Fibroblast of villous mesenchyme (primary cell): ENCODE measurements at regions not wholly inside any gene's neighbourhood (a gene's known extent, or its start where the extent isn't known, plus 50 kb on each side); places are given as distances from the start of the nearest gene placed in this dataset.

Experiments used
- DNase-seq: peaks from one replicate; pipeline ENCODE4 v3.0.0-alpha.2; 2010; ENCODE audit warnings: low read depth
- H3K4me3 ChIP-seq: 2 replicates; pipeline ENCODE4 v1.5.1; 2011; ENCODE audit warnings: low read depth, mild to moderate bottlenecking, low read length
- TF ChIP-seq, protein P1 (sequence below): IDR thresholded peaks from 2 replicates; pipeline ENCODE4 v1.5.1; 2012; ENCODE audit warnings: low read depth, mild to moderate bottlenecking, low read length; ENCODE audit not compliant: insufficient read depth

DNA sequence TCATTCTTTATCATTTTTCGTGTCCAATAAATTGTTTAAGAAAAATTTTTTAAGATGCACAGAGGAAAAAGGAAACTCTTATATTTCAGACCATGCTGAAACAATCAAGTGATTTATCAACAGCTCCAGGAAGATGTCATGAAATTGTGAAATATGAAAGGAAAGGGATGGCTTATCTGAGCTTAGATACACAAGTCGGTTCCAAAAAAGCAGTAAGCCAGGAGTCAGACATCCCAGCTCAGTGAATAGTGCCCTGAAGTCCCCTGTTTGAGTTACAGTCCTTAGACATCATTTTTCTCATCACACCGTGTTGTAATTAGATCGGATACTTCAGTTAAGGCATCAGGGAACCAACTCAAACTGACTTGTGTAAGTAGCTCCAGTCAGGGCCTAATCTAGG lies 91.0 kb upstream of the SSTR4 start:
- DNase-seq, result no peak
- TF ChIP-seq, protein P1, sequence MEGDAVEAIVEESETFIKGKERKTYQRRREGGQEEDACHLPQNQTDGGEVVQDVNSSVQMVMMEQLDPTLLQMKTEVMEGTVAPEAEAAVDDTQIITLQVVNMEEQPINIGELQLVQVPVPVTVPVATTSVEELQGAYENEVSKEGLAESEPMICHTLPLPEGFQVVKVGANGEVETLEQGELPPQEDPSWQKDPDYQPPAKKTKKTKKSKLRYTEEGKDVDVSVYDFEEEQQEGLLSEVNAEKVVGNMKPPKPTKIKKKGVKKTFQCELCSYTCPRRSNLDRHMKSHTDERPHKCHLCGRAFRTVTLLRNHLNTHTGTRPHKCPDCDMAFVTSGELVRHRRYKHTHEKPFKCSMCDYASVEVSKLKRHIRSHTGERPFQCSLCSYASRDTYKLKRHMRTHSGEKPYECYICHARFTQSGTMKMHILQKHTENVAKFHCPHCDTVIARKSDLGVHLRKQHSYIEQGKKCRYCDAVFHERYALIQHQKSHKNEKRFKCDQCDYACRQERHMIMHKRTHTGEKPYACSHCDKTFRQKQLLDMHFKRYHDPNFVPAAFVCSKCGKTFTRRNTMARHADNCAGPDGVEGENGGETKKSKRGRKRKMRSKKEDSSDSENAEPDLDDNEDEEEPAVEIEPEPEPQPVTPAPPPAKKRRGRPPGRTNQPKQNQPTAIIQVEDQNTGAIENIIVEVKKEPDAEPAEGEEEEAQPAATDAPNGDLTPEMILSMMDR, result no peak
- H3K4me3 ChIP-seq, result no peak overlapping the region

DNA sequence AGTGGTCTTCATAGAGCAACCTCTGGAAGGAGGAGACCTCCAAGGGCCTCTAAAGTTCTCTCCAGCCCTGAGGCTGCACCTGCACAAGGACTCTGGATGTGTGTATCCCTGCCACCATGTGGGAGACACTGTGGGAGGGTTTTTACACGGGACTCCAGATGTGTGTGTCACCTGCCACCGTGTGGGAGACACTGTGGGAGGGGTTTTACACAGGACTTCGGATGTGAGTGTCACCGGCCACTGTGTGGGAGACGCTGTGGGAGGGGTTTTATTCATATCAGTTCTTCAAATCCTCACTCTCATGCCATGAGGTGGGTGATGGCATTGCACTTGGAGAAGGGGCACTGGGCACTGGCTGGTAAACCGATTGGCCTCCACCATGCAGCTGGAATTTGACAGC lies 90.2 kb upstream of the SSTR4 start:
- no peak for DNase-seq
- TF ChIP-seq, protein P1, result no peak
- no peak overlapping the region for H3K4me3 ChIP-seq

DNA sequence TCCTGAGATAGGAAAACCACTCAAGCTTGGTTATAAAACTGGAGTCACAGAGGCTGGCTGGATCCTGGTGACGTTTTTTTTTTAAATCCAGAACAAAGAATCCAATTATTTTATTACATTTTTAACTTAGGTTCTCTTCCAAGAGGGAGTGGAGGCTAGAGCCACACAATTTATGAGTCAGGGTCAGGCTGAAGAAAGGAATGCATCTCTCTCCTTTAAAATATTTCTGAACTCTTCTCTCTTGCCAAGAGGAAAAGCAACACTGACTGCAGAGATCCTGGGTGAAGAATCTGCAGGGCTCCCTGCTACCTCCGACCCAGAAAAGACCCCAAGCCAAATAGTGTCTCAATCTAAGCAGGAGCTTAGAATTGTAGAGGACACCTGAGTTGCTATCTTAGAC lies 88.5 kb upstream of the SSTR4 start:
- no peak for DNase-seq
- no peak overlapping the region for H3K4me3 ChIP-seq
- TF ChIP-seq, protein P1, result no peak

DNA sequence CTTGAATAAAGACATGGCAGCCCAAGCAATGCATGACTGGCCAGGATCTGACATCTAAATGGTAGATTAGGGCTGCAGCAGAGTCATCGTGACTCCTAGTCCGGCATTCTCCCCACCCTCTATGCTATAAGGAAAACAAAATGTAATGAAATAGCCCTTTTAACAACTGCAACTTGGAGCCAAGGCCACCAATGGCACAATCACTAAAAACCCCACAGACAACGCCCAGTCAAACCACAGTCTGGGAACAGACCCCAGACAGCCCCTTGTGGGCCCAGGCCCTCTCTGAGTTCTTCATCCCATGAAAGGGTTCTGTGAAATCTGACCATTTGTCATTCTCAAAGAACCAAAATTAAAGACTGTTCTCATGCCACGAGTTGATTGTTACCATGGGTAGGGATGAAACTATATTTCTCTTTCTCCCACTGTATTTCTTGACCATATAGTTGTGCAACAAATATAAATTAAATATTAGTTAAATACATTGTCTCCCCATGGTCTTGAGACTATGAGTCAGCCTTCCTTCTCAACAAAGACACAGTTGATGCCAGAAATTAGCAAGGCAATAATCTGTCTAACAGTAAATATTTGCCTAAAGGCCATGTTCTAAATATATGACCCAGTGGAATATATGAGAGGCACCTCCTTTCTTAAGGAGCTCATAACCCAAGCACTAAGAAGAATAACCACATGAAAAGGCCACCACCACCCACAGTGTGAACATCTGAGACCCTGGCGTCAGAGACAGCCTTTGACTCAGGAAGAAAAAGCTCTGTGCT lies 85.6 kb upstream of the SSTR4 start:
- H3K4me3 ChIP-seq, result no peak overlapping the region
- TF ChIP-seq, protein P1, result no peak
- DNase-seq, result no peak

DNA sequence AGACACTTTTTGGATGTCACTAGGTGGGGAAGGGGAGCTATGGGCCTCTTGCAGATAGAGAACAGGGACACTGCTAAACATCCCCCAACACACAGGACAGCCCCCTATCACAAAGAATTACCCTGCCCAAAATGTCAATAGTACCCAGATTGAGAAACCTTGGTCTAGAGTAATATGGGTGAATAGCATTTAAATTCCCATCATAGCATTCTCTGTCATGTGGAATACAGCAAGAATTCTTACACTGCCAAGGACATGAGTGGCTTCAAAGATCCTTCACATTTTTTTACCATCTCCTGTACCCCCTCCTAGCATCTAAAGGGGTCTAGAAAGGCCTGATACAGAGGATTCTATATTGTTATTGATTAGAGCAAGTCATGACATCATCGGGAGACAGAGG lies 83.1 kb upstream of the SSTR4 start:
- H3K4me3 ChIP-seq, result no peak overlapping the region
- no peak for DNase-seq
- TF ChIP-seq, protein P1, result no peak

DNA sequence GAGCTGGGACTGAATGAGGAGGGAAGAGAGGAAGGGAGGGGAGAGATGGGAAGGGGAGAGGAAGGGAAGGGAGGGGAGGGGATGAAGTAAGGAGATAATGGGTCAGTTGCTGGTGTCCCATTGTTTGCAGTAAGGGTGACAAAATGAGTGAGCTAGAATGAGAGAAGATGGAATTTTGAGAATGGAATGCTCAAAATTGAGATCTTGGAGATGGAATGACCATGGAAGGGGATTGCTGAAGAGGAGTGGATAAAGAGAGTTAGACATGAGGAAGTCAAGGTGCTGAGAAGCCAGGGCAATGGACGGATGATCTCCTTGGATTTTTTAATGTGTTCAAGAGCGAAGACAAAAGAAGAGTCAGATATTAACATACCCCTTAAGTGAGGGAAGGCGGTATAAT lies 80.5 kb upstream of the SSTR4 start:
- TF ChIP-seq, protein P1, result no peak
- H3K4me3 ChIP-seq, result no peak overlapping the region
- DNase-seq, result no peak

DNA sequence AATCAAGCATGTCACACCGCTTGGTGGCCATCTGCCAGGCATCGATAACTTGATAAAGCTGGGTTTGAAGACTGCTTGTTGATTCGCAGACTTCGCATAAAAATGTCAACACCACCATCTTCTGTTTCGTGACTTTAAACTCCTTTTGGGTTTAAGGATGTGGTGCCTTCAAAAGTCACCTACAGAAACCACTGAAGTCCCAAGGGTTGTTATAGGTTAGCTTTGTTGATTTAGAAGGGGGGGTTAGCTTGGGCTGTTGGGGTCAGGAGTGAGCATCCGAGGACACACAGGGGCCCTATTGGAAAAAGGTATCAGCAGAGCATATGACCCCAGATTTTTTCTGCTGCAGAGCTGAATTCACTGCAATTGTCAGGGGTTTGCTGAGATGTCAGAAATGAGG lies 76.7 kb upstream of the SSTR4 start:
- no peak overlapping the region for H3K4me3 ChIP-seq
- TF ChIP-seq, protein P1, result no peak
- DNase-seq, result no peak
